BE2C (cell line): ENCODE measurements at regions not wholly inside any gene's neighbourhood (a gene's known extent, or its start where the extent isn't known, plus 50 kb on each side); places are given as distances from the start of the nearest gene placed in this dataset.

Experiments used
- DNase-seq: peaks from one replicate; pipeline ENCODE4 v3.0.0-alpha.2; 2020
- H3K27me3 ChIP-seq: fragments of 250-450 bp; sonication (Bioruptor Pico); 2 replicates; pipeline ENCODE4 v1.5.1; 2020; ENCODE audit warnings: mild to moderate bottlenecking
- H3K36me3 ChIP-seq: fragments of 250-450 bp; sonication (Bioruptor Pico); 2 replicates; pipeline ENCODE4 v1.5.1; 2020; ENCODE audit warnings: mild to moderate bottlenecking
- H3K4me1 ChIP-seq: fragments of 250-450 bp; sonication (Bioruptor Pico); 2 replicates; pipeline ENCODE4 v1.5.1; 2020
- H3K4me3 ChIP-seq: 2 replicates; pipeline ENCODE4 v1.5.1; 2011; ENCODE audit warnings: low read depth, low read length
- H3K9me3 ChIP-seq: fragments of 250-450 bp; sonication (Bioruptor Pico); 2 replicates; pipeline ENCODE4 v1.5.1; 2020
- TF ChIP-seq, protein P1 (sequence below): IDR thresholded peaks from 2 replicates; pipeline ENCODE4 v1.5.1; 2012; ENCODE audit warnings: mild to moderate bottlenecking, low read depth, low read length

DNA sequence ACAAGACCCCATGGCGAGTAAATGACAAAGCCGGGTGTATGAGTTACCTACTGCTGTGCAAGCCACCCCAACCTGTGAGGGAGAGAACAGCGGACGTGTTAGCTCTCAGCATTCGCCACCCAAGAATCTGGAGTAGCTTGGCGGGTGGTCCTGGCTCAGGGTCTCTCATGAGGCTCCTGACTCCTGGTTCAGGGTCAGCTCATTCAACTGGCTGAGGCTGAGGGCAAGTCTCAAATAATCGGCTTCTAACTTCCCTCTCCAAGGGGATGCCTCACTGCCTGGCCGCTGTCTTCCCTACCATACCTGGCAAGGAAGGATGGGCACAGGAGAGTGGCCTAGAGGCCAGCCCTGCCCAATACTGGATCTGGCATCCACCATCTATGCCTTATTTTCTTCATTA is 94.2 kb downstream of the HTR5A start:
- H3K4me1 ChIP-seq: no peaks in the 10 kb centered on the region
- peaks cover 13% of the 10 kb centered on the region; the same call in 1 of the 2 replicates for H3K27me3 ChIP-seq
- H3K36me3 ChIP-seq: no peaks in the 10 kb centered on the region
- TF ChIP-seq, protein P1, sequence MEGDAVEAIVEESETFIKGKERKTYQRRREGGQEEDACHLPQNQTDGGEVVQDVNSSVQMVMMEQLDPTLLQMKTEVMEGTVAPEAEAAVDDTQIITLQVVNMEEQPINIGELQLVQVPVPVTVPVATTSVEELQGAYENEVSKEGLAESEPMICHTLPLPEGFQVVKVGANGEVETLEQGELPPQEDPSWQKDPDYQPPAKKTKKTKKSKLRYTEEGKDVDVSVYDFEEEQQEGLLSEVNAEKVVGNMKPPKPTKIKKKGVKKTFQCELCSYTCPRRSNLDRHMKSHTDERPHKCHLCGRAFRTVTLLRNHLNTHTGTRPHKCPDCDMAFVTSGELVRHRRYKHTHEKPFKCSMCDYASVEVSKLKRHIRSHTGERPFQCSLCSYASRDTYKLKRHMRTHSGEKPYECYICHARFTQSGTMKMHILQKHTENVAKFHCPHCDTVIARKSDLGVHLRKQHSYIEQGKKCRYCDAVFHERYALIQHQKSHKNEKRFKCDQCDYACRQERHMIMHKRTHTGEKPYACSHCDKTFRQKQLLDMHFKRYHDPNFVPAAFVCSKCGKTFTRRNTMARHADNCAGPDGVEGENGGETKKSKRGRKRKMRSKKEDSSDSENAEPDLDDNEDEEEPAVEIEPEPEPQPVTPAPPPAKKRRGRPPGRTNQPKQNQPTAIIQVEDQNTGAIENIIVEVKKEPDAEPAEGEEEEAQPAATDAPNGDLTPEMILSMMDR: no peak
- H3K4me3 ChIP-seq: no peak overlapping the region
- H3K9me3 ChIP-seq: no peaks in the 10 kb centered on the region
- no peak for DNase-seq

DNA sequence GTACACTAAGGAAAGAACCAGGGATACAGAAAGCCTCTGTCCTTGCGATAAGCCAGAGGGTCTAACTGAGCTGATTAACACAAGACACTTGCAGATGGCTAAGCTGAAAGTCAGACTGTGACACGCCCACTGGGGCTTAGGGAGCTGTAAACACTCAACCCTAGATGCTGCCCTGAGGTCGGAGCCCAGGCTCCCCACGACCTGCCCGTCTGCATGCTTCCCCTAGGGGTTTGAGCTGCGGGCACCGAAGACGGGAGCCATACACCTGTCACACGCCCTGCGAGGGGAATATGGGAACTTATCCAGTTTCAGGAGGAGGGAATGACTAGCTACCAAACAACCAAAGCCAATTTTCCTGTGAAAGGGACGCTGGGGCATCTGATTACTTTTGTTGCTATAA is 96.0 kb downstream of the HTR5A start:
- Histone ChIP-seq H3K27me3 (peaks cover 14% of the 10 kb centered on the region; the same call in 1 of the 2 replicates), H3K4me3 (no peak overlapping the region), H3K9me3 (no peaks in the 10 kb centered on the region), H3K36me3 (no peaks in the 10 kb centered on the region), H3K4me1 (no peaks in the 10 kb centered on the region)
- TF ChIP-seq, protein P1: no peak
- DNase-seq: no peak

DNA sequence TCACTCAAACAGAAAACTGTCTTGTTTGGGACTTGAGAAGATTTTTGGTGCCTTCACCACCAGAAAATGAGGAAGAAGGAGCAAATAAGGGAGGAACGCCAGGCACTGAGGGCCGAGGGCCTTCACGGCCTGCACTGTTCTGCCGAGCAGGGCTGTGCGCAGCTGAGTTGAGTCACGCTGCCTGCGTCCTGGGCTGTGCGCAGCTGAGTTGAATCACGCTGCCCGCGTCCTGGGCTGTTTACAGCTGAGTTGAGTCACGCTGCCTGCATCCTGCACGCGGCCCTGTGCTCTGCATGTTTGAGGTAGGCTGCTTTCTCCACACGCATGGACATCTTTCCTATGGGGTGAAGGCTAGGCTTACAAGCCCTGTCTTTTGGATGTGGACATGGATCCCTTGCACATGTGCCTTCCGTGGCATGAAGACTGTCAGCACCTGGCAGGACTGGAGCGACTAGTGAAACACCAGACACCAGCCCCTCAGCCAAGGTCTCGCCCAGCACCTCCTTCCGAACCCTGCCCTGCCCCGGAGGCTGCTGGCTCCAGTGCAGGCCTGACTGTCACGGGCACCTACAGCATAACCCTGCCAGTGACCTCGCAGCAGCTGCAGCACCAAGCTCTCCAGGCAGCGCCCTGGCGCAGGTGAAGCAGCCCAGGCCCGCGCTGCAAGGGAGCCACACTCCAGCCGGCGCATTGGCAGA is 96.7 kb downstream of the HTR5A start:
- Histone ChIP-seq H3K36me3 (no peaks in the 10 kb centered on the region), H3K9me3 (no peaks in the 10 kb centered on the region), H3K4me3 (no peak overlapping the region), H3K27me3 (peaks cover 14% of the 10 kb centered on the region; the same call in 1 of the 2 replicates), H3K4me1 (no peaks in the 10 kb centered on the region)
- DNase-seq: peak; percentile 62
- TF ChIP-seq, protein P1: no peak

DNA sequence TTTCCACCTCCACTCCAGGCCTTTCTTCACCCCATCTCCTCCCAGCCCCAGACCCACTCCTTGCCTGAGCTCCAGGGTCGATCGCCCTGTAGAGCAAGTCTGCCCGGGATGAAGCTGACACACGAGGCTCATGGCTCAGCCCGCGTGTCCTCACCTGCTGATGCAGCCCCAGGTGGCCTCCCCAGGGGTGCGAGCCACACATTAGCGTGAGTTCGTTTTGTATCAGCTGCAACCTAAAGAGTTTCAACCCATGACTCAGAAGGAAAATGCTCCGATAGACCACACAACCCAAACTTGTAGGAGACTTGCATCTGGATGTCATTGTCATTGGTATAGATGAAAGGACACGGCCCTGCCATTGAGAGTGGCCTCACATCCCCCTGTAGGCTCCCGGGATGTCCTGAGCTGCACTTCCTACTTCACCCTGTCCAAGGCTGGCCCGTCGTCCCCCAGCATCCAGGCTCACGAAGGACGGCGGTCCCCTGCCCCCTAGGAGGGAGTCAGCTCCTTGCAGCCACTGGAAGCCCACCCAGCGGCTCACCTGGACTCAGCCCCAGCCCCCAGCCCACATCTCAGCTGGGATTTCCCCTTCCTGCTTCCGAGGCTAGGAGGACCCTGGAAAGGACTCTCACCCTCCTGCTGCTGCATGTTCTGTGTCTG is 97.7 kb downstream of the HTR5A start:
- H3K27me3 ChIP-seq: peaks cover 17% of the 10 kb centered on the region; the same call in 1 of the 2 replicates
- no peaks in the 10 kb centered on the region for H3K36me3 ChIP-seq
- no peak overlapping the region for H3K4me3 ChIP-seq
- DNase-seq: no peak
- TF ChIP-seq, protein P1: no peak
- H3K9me3 ChIP-seq: no peaks in the 10 kb centered on the region
- no peaks in the 10 kb centered on the region for H3K4me1 ChIP-seq

DNA sequence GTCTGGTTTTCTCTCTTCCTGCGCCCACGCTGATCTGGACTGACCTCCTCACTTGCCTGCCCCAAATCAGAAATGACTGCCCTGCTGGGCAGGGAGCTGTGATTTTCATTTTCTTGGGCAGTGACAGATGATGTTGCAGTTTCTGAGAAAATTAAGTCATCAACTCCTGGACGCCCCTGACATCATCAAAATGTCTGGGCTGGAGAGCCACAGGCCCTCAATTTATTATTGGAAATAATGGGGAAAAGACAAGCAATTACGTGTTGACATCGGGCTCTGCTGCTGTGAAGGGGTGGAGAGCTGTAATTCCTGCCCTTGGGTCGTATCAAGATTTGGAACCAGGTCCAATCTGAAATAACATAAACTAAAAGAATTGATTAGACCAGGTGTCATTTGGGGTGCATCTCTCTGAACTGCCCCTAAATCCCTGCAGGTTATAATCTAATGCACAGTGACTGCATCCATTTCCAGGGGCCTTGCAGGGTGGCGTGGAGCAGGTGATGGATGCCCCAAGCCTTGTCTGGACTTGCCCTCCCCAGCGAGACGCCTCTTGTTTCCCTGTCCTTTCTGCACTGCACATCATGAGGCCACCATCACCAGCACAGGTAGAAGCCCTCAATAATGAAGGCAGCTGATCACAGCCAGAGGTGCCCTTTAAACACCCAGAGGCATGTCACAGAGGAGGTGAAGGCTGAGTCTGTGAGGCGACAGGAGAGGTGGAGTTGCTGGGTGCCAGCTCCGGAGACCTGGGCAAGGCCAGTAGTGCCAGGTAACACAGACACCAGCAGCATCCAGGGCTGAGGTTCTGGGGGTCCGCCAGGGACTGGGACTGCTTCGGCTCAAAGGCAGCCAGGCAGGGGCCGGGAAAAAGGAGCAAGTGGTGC is 98.7 kb downstream of the HTR5A start:
- H3K4me1 ChIP-seq: no peaks in the 10 kb centered on the region
- no peaks in the 10 kb centered on the region for H3K36me3 ChIP-seq
- H3K27me3 ChIP-seq: peaks cover 18% of the 10 kb centered on the region
- no peak for DNase-seq
- TF ChIP-seq, protein P1: no peak
- no peak overlapping the region for H3K4me3 ChIP-seq
- no peaks in the 10 kb centered on the region for H3K9me3 ChIP-seq
